A549 (cell line): ENCODE measurements at regions not wholly inside any gene's neighbourhood (a gene's known extent, or its start where the extent isn't known, plus 50 kb on each side); places are given as distances from the start of the nearest gene placed in this dataset.
A peak's percentile ranks its signal among the peaks of the same experiment; 100 is the strongest.

ENCODE experiments used
- ATAC-seq, 2 experiments: fragments of 200-7000 bp in 1 of 2; fragments of >200 bp in 1 of 2; cut with Nextera tagmentation in 1 of 2; cut with Tn5 transposase in 1 of 2; 3 replicates each; pipeline versions ENCODE4 v1.8.0 to v1.9.1; 2018 to 2020; ENCODE audit warnings: mild to moderate bottlenecking in 1 of 2, moderate library complexity in 1 of 2
- CTCF ChIA-PET: fragments of 300-600 bp; sonication (Branson Sonifier 250); formaldehyde crosslinking; extraction: SDS; loops from one replicate; lab custom pipeline; 2021; ENCODE audit warnings: antibody characterized with exemption, inconsistent platforms; lab: Yijun Ruan, JAX
- POLR2A ChIA-PET: fragments of 350-600 bp; formaldehyde crosslinking; extraction: SDS; loops from one replicate; lab custom pipeline; 2021; ENCODE audit warnings: antibody characterized with exemption, inconsistent platforms; lab: Yijun Ruan, JAX
- DNase-seq, 2 experiments: peaks; one replicate each; pipeline versions ENCODE4 v3.0.0 to v3.0.0-alpha.2; 2011 to 2016; ENCODE audit warnings: low read depth in 1 of 2, low spot score in 1 of 2
- FAIRE-seq: peaks from 2 replicates; lab custom pipeline; 2011; peaks lifted over from hg19 to GRCh38; lab: Jason Lieb, UNC
- H3K27ac ChIP-seq, 2 experiments: fragments of >200 bp; sonication (Bioruptor Twin); formaldehyde crosslinking; 3 replicates each; pipeline ENCODE4 v1.5.1; 2016 to 2017
- H3K4me1 ChIP-seq: fragments of >200 bp; sonication (Bioruptor Twin); formaldehyde crosslinking; 3 replicates; pipeline ENCODE4 v1.6.1; 2016
- H3K4me2 ChIP-seq: fragments of >200 bp; sonication (Bioruptor Twin); formaldehyde crosslinking; 3 replicates; pipeline ENCODE4 v1.6.1; 2016
- H3K4me3 ChIP-seq: fragments of >200 bp; sonication (Bioruptor Twin); formaldehyde crosslinking; 3 replicates; pipeline ENCODE4 v1.5.1; 2016
- H3K9me3 ChIP-seq: fragments of >200 bp; sonication (Bioruptor Twin); formaldehyde crosslinking; 3 replicates; pipeline ENCODE4 v1.6.1; 2016
- BHLHE40 ChIP-seq: IDR thresholded peaks from 2 replicates; pipeline ENCODE4 v1.6.1; 2012; ENCODE audit warnings: low read depth, low read length, inconsistent platforms
- CBX8 ChIP-seq: fragments of 200-600 bp; sonication (generic); IDR thresholded peaks from 2 replicates; pipeline ENCODE4 v1.6.1; 2016
- CHD4 ChIP-seq: fragments of 200-600 bp; sonication (generic); IDR thresholded peaks from 2 replicates; pipeline ENCODE4 v1.6.1; 2016; ENCODE audit warnings: antibody characterized with exemption, mild to moderate bottlenecking, borderline replicate concordance
- EHF ChIP-seq: fragments of 250-450 bp; sonication (Bioruptor Pico); IDR thresholded peaks from 2 replicates; pipeline ENCODE4 v1.5.0; 2020; ENCODE audit warnings: mild to moderate bottlenecking
- JUN ChIP-seq, 2 experiments: fragments of >200 bp; sonication (Bioruptor Twin); formaldehyde crosslinking; IDR thresholded peaks; 2 replicates in 1 of 2; 3 replicates in 1 of 2; pipeline ENCODE4 v1.6.1; 2016 to 2017
- JUNB ChIP-seq: fragments of >200 bp; sonication (Bioruptor Twin); formaldehyde crosslinking; IDR thresholded peaks from 2 replicates; pipeline ENCODE4 v1.6.1; 2016
- MAFK ChIP-seq: fragments of 450-650 bp; IDR thresholded peaks from 2 replicates; pipeline ENCODE4 v1.6.1; 2014; ENCODE audit not compliant: partially characterized antibody
- MYC ChIP-seq: IDR thresholded peaks from 2 replicates; pipeline ENCODE4 v1.6.1; 2012; ENCODE audit warnings: mild to moderate bottlenecking, inconsistent platforms, low read length, improper control_type of control experiment, borderline replicate concordance
- NFE2L2 ChIP-seq: fragments of 150-350 bp; conservative IDR thresholded peaks from 2 replicates; pipeline ENCODE4 v1.6.1; 2014; ENCODE audit warnings: low read length
- NPAS2 ChIP-seq: fragments of 250-450 bp; sonication (Bioruptor Pico); IDR thresholded peaks from 2 replicates; pipeline ENCODE4 v1.8.0; 2022; ENCODE audit warnings: mild to moderate bottlenecking, moderate library complexity, borderline replicate concordance
- PBX3 ChIP-seq: IDR thresholded peaks from 2 replicates; pipeline ENCODE4 v1.6.1; 2012
- RNF2 ChIP-seq: fragments of 200-600 bp; sonication (generic); IDR thresholded peaks from 2 replicates; pipeline ENCODE4 v1.6.1; 2016; ENCODE audit warnings: low read depth, mild to moderate bottlenecking, antibody characterized with exemption, moderate library complexity, borderline replicate concordance
- TP53 ChIP-seq: fragments of 250-450 bp; sonication (Bioruptor Pico); IDR thresholded peaks from 2 replicates; pipeline ENCODE4 v1.5.0; 2021; ENCODE audit warnings: mild to moderate bottlenecking, moderate library complexity
- USF2 ChIP-seq: fragments of 450-650 bp; IDR thresholded peaks from 2 replicates; pipeline ENCODE4 v1.6.1; 2014; ENCODE audit warnings: antibody characterized with exemption
- ZC3H11A ChIP-seq: fragments of 450-650 bp; IDR thresholded peaks from 2 replicates; pipeline ENCODE4 v1.6.1; 2014; ENCODE audit warnings: antibody characterized with exemption, mild to moderate bottlenecking
- ZSCAN20 ChIP-seq: fragments of 250-450 bp; sonication (Bioruptor Pico); IDR thresholded peaks from 2 replicates; pipeline ENCODE4 v1.8.0; 2022; ENCODE audit warnings: mild to moderate bottlenecking, moderate library complexity
- WGBS: methylation state at CpG from one replicate; pipeline ENCODE4 v1.1.6; 2017; ENCODE audit errors: missing lambda C conversion rate; 5-methylcytosine and 5-hydroxymethylcytosine counted together

GRCh38 chr2:196330645-196331044 lies 159.3 kb upstream of the STK17B start:
- DNase-seq = no peak
- 85% methylated on average over 4 of the region's 4 CpGs for WGBS
- ChIA-PET CTCF (interaction anchor here (0.7 to 1.6 kb wide), 3 partner anchors 123 to 410 kb away, joined by 3 to 9 read pairs (median 3); no protein-coding TSS in a partner anchor), POLR2A (no interaction called here)
- no peak for ATAC-seq
- Histone ChIP-seq H3K27ac (peak overlapping the region in 1 of 2 experiments; percentile 72; a peak in 4 of 6 replicates), H3K9me3 (no peaks in the 10 kb centered on the region), H3K4me1 (peaks cover 29% of the 10 kb centered on the region), H3K4me3 (no peak overlapping the region), H3K4me2 (peak overlapping the region; percentile 33; the same call in 1 of the 3 replicates)
- TF ChIP-seq TP53 (CRISPR knock-in tag) = no peak
- no peak for FAIRE-seq

GRCh38 chr2:196331143-196331542 lies 159.8 kb upstream of the STK17B start:
- no peak for FAIRE-seq
- Histone ChIP-seq H3K4me1 (peaks cover 34% of the 10 kb centered on the region), H3K9me3 (no peaks in the 10 kb centered on the region), H3K4me3 (no peak overlapping the region), H3K4me2 (peak overlapping the region; percentile 33; the same call in 2 of the 3 replicates), H3K27ac (peak overlapping the region in 1 of 2 experiments; percentile 72; a peak in 4 of 6 replicates)
- WGBS = 55% methylated on average over 5 of the region's 5 CpGs
- POLR2A ChIA-PET = no interaction called here
- DNase-seq = peak in 1 of 2 experiments; percentile 40
- CTCF ChIA-PET = interaction anchor here (1.6 kb wide), 1 partner anchor 252 kb away, joined by 9 read pairs; no protein-coding TSS in a partner anchor
- TF ChIP-seq USF2 (no peak), MAFK (peak; percentile 85)
- TF ChIP-seq, all 56 proteins: peak for 1
- peak; percentile 68 to 83; a peak in 5 of 6 replicates for ATAC-seq

GRCh38 chr2:196331851-196332250 lies 160.5 kb upstream of the STK17B start:
- ChIA-PET POLR2A (no interaction called here), CTCF (interaction anchor here (1.6 kb wide), 1 partner anchor 253 kb away, joined by 9 read pairs; no protein-coding TSS in a partner anchor)
- Histone ChIP-seq H3K27ac (no peak overlapping the region), H3K4me2 (no peak overlapping the region), H3K4me3 (no peak overlapping the region), H3K9me3 (no peaks in the 10 kb centered on the region), H3K4me1 (peaks cover 40% of the 10 kb centered on the region)
- no peak for DNase-seq
- 42% methylated on average over 4 of the region's 4 CpGs for WGBS
- ATAC-seq = no peak
- no peak for TF ChIP-seq EHF (CRISPR knock-in tag)
- no peak for TF ChIP-seq JUN (IDR thresholded peaks at IDR 0.05)
- TF ChIP-seq BHLHE40 = no peak
- no peak for TF ChIP-seq RNF2
- TF ChIP-seq NPAS2 (CRISPR knock-in tag) = no peak
- no peak for FAIRE-seq

GRCh38 chr2:196333397-196333796 lies 162.0 kb upstream of the STK17B start:
- no peak overlapping the region for H3K27ac ChIP-seq
- ChIA-PET POLR2A (no interaction called here), CTCF (interaction anchor here (1.7 kb wide), 1 partner anchor 120 kb away, joined by 4 read pairs; no protein-coding TSS in a partner anchor)
- H3K4me2 ChIP-seq = no peak overlapping the region
- no peak for DNase-seq
- H3K9me3 ChIP-seq = no peaks in the 10 kb centered on the region
- no peak for FAIRE-seq
- no peak for TF ChIP-seq ZSCAN20 (CRISPR knock-in tag)
- no peak for TF ChIP-seq CBX8
- TF ChIP-seq PBX3 = no peak
- TF ChIP-seq MYC = no peak
- no peak for TF ChIP-seq CHD4
- TF ChIP-seq NFE2L2 = no peak
- TF ChIP-seq ZC3H11A = no peak
- no peak for TF ChIP-seq JUNB
- H3K4me3 ChIP-seq = no peak overlapping the region
- no peak for ATAC-seq
- H3K4me1 ChIP-seq = peaks cover 40% of the 10 kb centered on the region
